Mesodermal cell (in vitro differentiated cells): ENCODE measurements at regions not wholly inside any gene's neighbourhood (a gene's known extent, or its start where the extent isn't known, plus 50 kb on each side); places are given as distances from the start of the nearest gene placed in this dataset.

Experiments used
- H3K27ac ChIP-seq: 2 replicates; pipeline ENCODE4 v1.7.0; 2013; ENCODE audit warnings: mild to moderate bottlenecking, low read depth, low read length, moderate library complexity; ENCODE audit not compliant: severe bottlenecking
- H3K36me3 ChIP-seq: 2 replicates; pipeline ENCODE4 v1.7.1; 2013; ENCODE audit warnings: mild to moderate bottlenecking, low read length, moderate library complexity; ENCODE audit not compliant: control insufficient read depth, insufficient read depth
- H3K4me1 ChIP-seq: one replicate; pipeline ENCODE4 v1.7.1; 2013; ENCODE audit warnings: mild to moderate bottlenecking, low read length; ENCODE audit not compliant: insufficient read depth, control insufficient read depth, poor library complexity, severe bottlenecking
- H3K4me3 ChIP-seq: 2 replicates; pipeline ENCODE4 v1.7.0; 2013; ENCODE audit warnings: low read length, control low read depth, mild to moderate bottlenecking; ENCODE audit not compliant: insufficient read depth, poor library complexity, severe bottlenecking; ENCODE audit errors: extremely low read depth
- H3K9me3 ChIP-seq: 2 replicates; pipeline ENCODE4 v1.7.1; 2013; ENCODE audit warnings: mild to moderate bottlenecking, low read length, moderate library complexity; ENCODE audit not compliant: control insufficient read depth
- WGBS, 2 experiments: methylation state at CpG; one replicate each; pipeline ENCODE4 v1.1.5; 2013; ENCODE audit warnings: missing lambda C conversion rate in 2 of 2; ENCODE audit not compliant: insufficient coverage in 2 of 2; 5-methylcytosine and 5-hydroxymethylcytosine counted together

DNA sequence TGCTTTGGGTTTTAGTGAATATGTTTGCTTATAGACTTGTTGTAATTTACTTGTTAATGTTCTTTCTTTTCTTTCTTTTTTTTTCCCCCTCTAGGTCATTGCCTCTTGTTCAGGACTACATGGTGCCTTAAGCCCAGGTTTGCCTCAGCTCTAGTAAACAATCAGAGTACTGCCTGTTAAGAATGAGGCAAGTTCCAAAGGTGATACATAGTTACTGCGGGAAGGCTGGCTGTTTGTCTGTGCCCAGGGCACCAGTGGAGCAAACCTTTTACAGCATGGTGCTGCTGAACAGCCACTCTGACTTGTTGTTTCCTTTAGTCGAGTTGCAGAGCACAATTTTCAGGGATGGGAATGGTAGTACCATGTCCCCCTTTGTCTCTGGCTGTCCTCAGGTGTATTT lies 517.2 kb downstream of the NYAP2 start:
- Histone ChIP-seq H3K27ac (no peak overlapping the region), H3K4me3 (no peak overlapping the region), H3K4me1 (no peaks in the 10 kb centered on the region), H3K9me3 (no peaks in the 10 kb centered on the region), H3K36me3 (no peaks in the 10 kb centered on the region)
- WGBS, 2 experiments = 87 to 100% methylated on average over 1 to 2 of the region's 2 CpGs

DNA sequence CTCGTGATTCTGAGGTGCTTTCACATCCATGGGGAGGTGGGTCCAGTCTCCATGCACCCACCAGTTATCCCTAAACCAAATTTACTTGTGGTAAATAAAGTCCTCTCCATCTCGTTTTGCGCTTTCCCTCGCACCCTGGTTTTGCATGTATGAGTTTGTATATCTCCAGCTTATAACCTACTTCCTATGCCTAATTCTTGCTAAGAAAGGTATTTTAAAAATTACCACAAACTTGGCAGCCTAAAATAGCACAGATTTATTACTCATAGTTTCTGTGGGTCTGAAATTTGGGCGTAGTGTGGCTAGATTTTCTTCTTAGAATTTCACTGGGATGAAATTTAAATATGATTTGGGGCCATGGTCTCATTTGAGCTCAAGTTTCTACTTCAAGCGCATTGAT lies 511.5 kb downstream of the NYAP2 start:
- 83 to 94% methylated on average over 3 of the region's 6 CpGs for WGBS, 2 experiments
- Histone ChIP-seq H3K4me3 (no peak overlapping the region), H3K4me1 (no peaks in the 10 kb centered on the region), H3K9me3 (no peaks in the 10 kb centered on the region), H3K27ac (no peak overlapping the region), H3K36me3 (no peaks in the 10 kb centered on the region)

DNA sequence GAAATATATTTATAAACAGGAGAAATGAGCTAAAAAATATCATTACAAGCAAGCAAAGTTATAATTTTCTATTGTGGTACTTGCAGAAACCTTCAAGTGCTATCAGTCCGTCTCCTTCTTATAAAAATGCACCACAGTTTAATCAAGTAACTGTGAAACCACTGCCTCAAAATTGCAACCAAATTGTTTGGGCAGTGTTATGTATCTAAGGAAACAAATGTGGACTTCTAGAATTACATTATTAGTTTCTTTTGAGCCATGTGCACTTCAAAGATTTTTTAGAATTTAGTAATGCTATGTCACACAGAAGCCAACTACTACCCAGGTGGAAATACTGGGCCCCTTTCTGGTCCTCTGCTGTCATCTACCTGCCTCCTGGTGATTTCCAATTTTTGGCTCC lies 495.6 kb downstream of the NYAP2 start:
- no peaks in the 10 kb centered on the region for H3K36me3 ChIP-seq
- no CpG with 5 or more reads among the region's 1 CpG for WGBS, 2 experiments
- no peak overlapping the region for H3K27ac ChIP-seq
- H3K4me3 ChIP-seq = no peak overlapping the region
- no peaks in the 10 kb centered on the region for H3K9me3 ChIP-seq
- peaks cover 4% of the 10 kb centered on the region for H3K4me1 ChIP-seq

DNA sequence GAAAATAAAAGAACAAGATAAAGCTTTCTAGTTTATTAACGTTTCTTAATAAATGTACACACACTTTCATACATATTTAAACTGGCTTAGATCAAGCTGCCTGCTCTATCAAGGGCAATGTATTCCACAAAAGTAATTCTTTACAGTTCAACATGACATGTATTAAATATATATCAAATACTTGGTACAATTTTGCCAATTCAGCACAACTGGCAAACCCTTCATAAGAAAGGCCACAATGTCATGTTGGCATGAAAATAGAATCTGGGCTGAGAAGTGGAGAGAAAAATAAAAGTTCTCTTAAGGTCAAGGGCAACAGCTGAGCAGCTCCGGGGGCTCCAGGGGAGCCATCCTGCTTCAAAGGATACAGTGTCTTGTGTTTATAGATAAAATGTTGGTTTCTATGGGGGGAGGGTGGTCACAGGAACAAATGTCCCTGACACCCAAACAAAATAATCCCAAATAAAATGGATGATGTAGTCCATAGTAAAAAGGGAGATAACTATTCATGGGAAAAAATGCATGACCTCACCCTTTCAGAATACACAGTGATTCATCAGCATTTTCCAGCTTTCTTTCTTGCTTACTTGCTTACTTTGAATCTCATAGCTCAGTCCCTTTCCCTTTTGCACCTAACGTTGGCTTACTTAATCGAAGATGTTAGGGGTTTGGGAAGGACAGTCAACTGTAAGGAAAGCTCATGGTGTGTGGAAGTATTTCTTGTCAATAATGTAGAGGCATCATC lies 494.9 kb downstream of the NYAP2 start:
- peak overlapping the region; percentile 25 for H3K27ac ChIP-seq
- peaks cover 4% of the 10 kb centered on the region for H3K4me1 ChIP-seq
- no peaks in the 10 kb centered on the region for H3K36me3 ChIP-seq
- H3K4me3 ChIP-seq = no peak overlapping the region
- WGBS, 2 experiments = 100% methylated on average over 1 of the region's 4 CpGs; no CpG with 5 or more reads in 1 of the 2 experiments
- no peaks in the 10 kb centered on the region for H3K9me3 ChIP-seq

DNA sequence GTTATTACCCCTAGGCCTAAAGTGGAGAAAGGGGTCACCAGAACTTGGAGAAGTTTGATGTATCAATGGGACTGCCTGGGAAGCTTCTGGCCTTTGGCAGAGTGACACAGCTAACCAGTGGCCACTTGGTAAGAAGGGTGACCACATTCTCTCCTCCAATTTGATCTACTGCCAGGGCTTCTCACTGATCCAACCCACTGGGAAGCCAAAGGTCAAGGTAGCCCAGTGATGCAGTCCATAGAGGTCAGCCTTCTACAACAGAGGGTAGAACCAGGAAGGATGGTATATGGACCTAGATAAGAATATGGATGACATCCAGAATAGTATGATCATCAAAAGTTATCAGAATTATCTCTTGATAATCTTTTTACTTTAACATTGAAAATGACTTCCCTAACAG lies 493.6 kb downstream of the NYAP2 start:
- no peak overlapping the region for H3K27ac ChIP-seq
- H3K9me3 ChIP-seq = no peaks in the 10 kb centered on the region
- no peaks in the 10 kb centered on the region for H3K36me3 ChIP-seq
- peaks cover 4% of the 10 kb centered on the region for H3K4me1 ChIP-seq
- no peak overlapping the region for H3K4me3 ChIP-seq

DNA sequence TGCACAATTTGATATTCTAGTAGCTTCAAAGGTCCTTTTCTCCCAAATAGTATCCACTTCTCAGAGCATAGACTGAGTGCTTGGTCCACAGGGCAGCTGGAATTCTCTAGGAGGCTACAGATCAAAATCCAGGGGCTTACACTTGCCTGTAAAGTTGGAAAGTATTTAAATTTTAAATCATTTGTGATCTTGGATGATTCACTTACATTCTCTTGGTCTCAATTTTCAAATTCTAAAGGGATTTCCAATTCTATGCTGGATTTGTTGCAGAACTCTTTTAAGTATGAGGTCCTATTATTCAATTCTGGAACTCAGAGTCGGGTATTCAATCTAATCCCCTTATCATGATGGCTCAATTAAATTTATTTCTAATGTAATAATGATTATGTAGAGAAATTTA lies 492.3 kb downstream of the NYAP2 start:
- WGBS, 2 experiments = no CpG with 5 or more reads among the region's 1 CpG
- Histone ChIP-seq H3K4me1 (peaks cover 4% of the 10 kb centered on the region), H3K4me3 (no peak overlapping the region), H3K27ac (no peak overlapping the region), H3K9me3 (no peaks in the 10 kb centered on the region), H3K36me3 (no peaks in the 10 kb centered on the region)

DNA sequence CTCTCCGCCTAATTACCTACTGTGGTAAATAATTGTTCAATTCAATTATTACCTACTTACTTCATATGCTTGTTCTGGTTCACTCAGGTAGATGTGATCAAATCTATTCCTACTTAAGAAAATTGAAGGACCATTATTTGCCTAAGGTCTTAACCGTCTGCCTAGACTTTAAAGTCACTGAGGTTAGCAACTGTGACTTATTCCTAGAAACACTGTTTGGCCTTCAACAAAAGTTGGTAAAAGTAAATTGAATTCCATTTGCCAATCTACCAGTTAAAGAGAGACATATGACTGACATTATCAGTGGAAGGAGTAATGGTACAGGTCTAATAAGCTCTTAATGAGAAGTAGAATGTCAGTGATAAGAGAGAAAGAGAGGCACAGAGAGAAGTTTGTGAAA lies 491.5 kb downstream of the NYAP2 start:
- WGBS, 2 experiments = 75% methylated on average over 1 of the region's 2 CpGs; no CpG with 5 or more reads in 1 of the 2 experiments
- H3K27ac ChIP-seq = no peak overlapping the region
- H3K36me3 ChIP-seq = no peaks in the 10 kb centered on the region
- H3K9me3 ChIP-seq = no peaks in the 10 kb centered on the region
- H3K4me3 ChIP-seq = no peak overlapping the region
- peaks cover 4% of the 10 kb centered on the region for H3K4me1 ChIP-seq

DNA sequence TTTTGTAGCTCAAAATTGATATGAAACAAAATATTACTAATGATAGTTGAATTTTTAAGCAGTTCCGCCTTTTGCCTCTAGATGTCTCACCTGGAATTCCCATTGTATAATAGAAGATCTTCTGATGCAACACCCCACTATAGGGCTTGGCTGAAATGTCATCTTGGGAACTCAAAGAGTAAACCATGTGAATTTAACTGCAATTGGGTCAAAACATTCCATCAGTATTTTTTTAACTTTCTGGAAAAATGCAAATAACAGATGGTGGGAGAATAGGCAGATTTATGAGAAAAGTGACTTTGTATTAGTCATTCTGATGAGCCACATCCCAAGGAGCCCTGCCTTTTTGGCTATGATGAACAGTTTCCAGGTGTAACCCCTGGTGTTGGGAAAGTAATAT lies 489.9 kb downstream of the NYAP2 start:
- no peak overlapping the region for H3K27ac ChIP-seq
- H3K36me3 ChIP-seq = no peaks in the 10 kb centered on the region
- H3K9me3 ChIP-seq = no peaks in the 10 kb centered on the region
- WGBS, 2 experiments = no CpG with 5 or more reads among the region's 1 CpG
- peaks cover 4% of the 10 kb centered on the region for H3K4me1 ChIP-seq
- no peak overlapping the region for H3K4me3 ChIP-seq

DNA sequence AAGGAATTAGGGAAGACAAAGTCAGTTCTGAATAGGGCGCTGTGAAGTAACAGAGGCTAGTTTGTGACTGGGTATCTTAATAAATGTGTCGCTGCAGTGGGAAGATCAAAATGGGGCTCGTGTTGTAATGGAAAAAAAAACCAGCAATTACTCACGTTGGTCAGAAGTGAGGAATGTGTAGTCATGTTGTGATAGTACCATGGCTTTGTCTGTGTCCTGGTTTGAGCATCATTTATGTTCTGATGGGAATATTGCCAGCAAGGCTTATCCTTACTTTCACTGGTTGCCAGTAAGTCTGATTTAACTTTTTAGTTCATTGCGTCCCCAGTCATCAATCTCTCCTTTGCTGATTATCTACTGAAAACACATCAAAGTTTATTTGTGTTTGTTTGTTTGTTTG lies 467.6 kb downstream of the NYAP2 start:
- no peaks in the 10 kb centered on the region for H3K36me3 ChIP-seq

DNA sequence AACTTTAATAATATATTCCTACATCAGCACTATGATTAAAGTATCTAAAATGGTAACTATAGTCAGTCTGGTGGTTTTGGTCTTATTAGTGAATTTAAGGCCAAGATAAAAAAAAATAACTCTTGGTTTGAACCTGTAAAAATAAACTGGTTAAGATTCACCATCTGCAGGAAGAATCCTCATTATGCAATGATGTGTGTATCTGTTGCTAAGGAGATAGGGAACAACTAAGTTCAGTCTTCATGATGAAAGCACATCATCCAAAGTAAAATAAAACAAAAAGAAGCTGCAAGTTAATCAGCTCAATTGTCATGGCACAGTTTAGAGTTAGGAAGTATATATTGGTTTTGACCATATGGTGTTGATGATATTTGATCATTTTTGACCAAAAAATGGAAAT lies 466.0 kb downstream of the NYAP2 start:
- no peak overlapping the region for H3K27ac ChIP-seq
- H3K4me3 ChIP-seq = no peak overlapping the region
- no peaks in the 10 kb centered on the region for H3K36me3 ChIP-seq
- no peaks in the 10 kb centered on the region for H3K4me1 ChIP-seq
- no peaks in the 10 kb centered on the region for H3K9me3 ChIP-seq

More for the DNA sequence above, 467.6 kb downstream of the NYAP2 start:
- Histone ChIP-seq H3K27ac (no peak overlapping the region), H3K4me3 (no peak overlapping the region), H3K4me1 (no peaks in the 10 kb centered on the region), H3K9me3 (no peaks in the 10 kb centered on the region)
- WGBS, 2 experiments = 73 to 77% methylated on average over 2 to 4 of the region's 5 CpGs

DNA sequence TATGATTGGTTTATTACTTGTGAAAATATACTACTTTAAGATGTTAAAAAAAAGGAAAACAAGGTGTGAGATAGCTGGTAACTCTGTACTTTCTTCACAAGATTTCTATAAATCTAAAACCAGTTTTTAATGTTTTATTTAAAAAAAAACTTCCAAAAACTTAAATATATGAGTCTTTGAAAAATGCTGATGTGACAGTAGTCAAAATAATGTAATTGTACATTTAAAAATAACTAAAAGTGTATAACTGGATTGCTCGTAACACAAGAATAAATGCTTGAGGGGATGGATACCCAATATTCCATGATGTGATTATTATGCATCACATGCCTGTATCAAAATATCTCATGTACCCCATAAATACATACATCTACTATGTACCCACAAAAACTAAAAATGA lies 464.9 kb downstream of the NYAP2 start:
- WGBS, 2 experiments = no CpG with 5 or more reads among the region's 1 CpG
- Histone ChIP-seq H3K4me3 (no peak overlapping the region), H3K9me3 (no peaks in the 10 kb centered on the region), H3K4me1 (no peaks in the 10 kb centered on the region), H3K27ac (no peak overlapping the region), H3K36me3 (no peaks in the 10 kb centered on the region)
